Prostate gland (tissue), 2 donors: ENCODE measurements at regions not wholly inside any gene's neighbourhood (a gene's known extent, or its start where the extent isn't known, plus 50 kb on each side); places are given as distances from the start of the nearest gene placed in this dataset.

Source experiments
- DNase-seq: peaks from one replicate; pipeline ENCODE4 v3.0.0-alpha.2; 2019; ENCODE audit warnings: low spot score
- H3K27ac ChIP-seq, 2 donors: fragments of 200-600 bp; sonication (generic); 2 replicates each; pipeline ENCODE4 v1.5.1; 2017 to 2019
- H3K27me3 ChIP-seq: fragments of 200-600 bp; sonication (generic); replicated peaks from 2 replicates; pipeline ENCODE4 v1.5.1; 2019; ENCODE audit not compliant: insufficient read depth
- H3K36me3 ChIP-seq, 2 donors: fragments of 200-600 bp; sonication (generic); 1 replicate in 1 of 2; 2 replicates in 1 of 2; pipeline versions ENCODE4 v1.5.1 to v1.8.1; 2017 to 2019
- H3K4me1 ChIP-seq: fragments of 200-600 bp; sonication (generic); replicated peaks from 2 replicates; pipeline ENCODE4 v1.5.1; 2019
- H3K4me3 ChIP-seq, 2 donors: fragments of 200-600 bp; sonication (generic); 2 replicates each; pipeline ENCODE4 v1.5.1; 2017 to 2019
- H3K9me3 ChIP-seq: fragments of 200-600 bp; sonication (generic); 2 replicates; pipeline ENCODE4 v1.5.1; 2017
- CTCF ChIP-seq, 4 experiments: fragments of 200-600 bp in 2 of 4; fragments of 450-650 bp in 2 of 4; sonication (generic) in 2 of 4; IDR thresholded peaks; 1 replicate in 3 of 4; 2 replicates in 1 of 4; pipeline ENCODE4 v1.5.1; 2016 to 2019; ENCODE audit warnings: antibody characterized with exemption in 4 of 4, mild to moderate bottlenecking in 2 of 4, moderate library complexity in 2 of 4
- POLR2A ChIP-seq: fragments of 450-650 bp; IDR thresholded peaks from one replicate; pipeline ENCODE4 v1.6.1; 2016; ENCODE audit warnings: antibody characterized with exemption, mild to moderate bottlenecking
- POLR2AphosphoS5 ChIP-seq: sonication (generic); formaldehyde crosslinking; IDR thresholded peaks from one replicate; pipeline ENCODE4 v1.6.1; 2017; ENCODE audit warnings: antibody characterized with exemption
- WGBS: methylation state at CpG from one replicate; pipeline ENCODE4 v1.1.5; 2018; 5-methylcytosine and 5-hydroxymethylcytosine counted together
- intact Hi-C: fragments of 100-400 bp; cut with DNase I; formaldehyde crosslinking; loops from one replicate; pipeline ENCODE4 v1.14.2; 2022

GRCh38 chr3:163745204-163745603 lies 1333.1 kb downstream of the SI start:
- 73% methylated on average over 2 of the region's 2 CpGs for WGBS
- no peak overlapping the region for H3K27ac ChIP-seq

GRCh38 chr3:163735394-163735793 lies 1342.9 kb downstream of the SI start:
- no peaks in the 10 kb centered on the region for H3K36me3 ChIP-seq
- H3K27me3 ChIP-seq = no peaks in the 10 kb centered on the region
- TF ChIP-seq CTCF (IDR thresholded peaks at IDR 0.05) (no peak), POLR2AphosphoS5 (no peak), POLR2A (no peak)
- no peaks in the 10 kb centered on the region for H3K9me3 ChIP-seq
- no peaks in the 10 kb centered on the region for H3K4me1 ChIP-seq
- no peak for DNase-seq
- no peak overlapping the region for H3K27ac ChIP-seq
- intact Hi-C loops = no loop called here
- 90% methylated on average over 1 of the region's 1 CpG for WGBS
- H3K4me3 ChIP-seq = no peak overlapping the region

More at GRCh38 chr3:163745204-163745603, 1333.1 kb downstream of the SI start:
- H3K4me3 ChIP-seq = no peak overlapping the region
- TF ChIP-seq POLR2AphosphoS5 (no peak), POLR2A (no peak), CTCF (IDR thresholded peaks at IDR 0.05) (no peak)
- H3K36me3 ChIP-seq = no peaks in the 10 kb centered on the region
- no peak for DNase-seq
- H3K27me3 ChIP-seq = no peaks in the 10 kb centered on the region
- H3K4me1 ChIP-seq = no peaks in the 10 kb centered on the region
- intact Hi-C loops = no loop called here
- no peaks in the 10 kb centered on the region for H3K9me3 ChIP-seq

- no peaks in the 10 kb centered on the region for H3K27me3 ChIP-seq
- DNase-seq = no peak
- 88% methylated on average over 2 of the region's 2 CpGs for WGBS
- no peak for TF ChIP-seq POLR2A
- no peak for TF ChIP-seq POLR2AphosphoS5
- no peak for TF ChIP-seq CTCF (IDR thresholded peaks at IDR 0.05)
- no peak overlapping the region for H3K27ac ChIP-seq
- H3K4me1 ChIP-seq = no peaks in the 10 kb centered on the region
- H3K36me3 ChIP-seq = no peaks in the 10 kb centered on the region
- no peaks in the 10 kb centered on the region for H3K9me3 ChIP-seq
- intact Hi-C loops = no loop called here
- no peak overlapping the region for H3K4me3 ChIP-seq
Observed at GRCh38 chr3:163730684-163731083, 1347.6 kb downstream of the SI start.

- TF ChIP-seq POLR2A (no peak), CTCF (IDR thresholded peaks at IDR 0.05) (no peak), POLR2AphosphoS5 (no peak)
- H3K27me3 ChIP-seq = no peaks in the 10 kb centered on the region
- DNase-seq = no peak
- H3K4me1 ChIP-seq = no peaks in the 10 kb centered on the region
- H3K27ac ChIP-seq = no peak overlapping the region
- H3K36me3 ChIP-seq = no peaks in the 10 kb centered on the region
- H3K9me3 ChIP-seq = no peaks in the 10 kb centered on the region
- intact Hi-C loops = no loop called here
- 61% methylated on average over 2 of the region's 2 CpGs for WGBS
- no peak overlapping the region for H3K4me3 ChIP-seq
Observed at GRCh38 chr3:163726125-163726524, 1352.2 kb downstream of the SI start.

GRCh38 chr3:163722405-163722804 lies 1355.9 kb downstream of the SI start:
- intact Hi-C loops = no loop called here
- H3K4me1 ChIP-seq = no peaks in the 10 kb centered on the region
- whole genome bisulfite sequencing = 94% methylated on average over 2 of the region's 2 CpGs
- DNase-seq = no peak
- H3K27ac ChIP-seq = no peak overlapping the region
- no peaks in the 10 kb centered on the region for H3K9me3 ChIP-seq
- H3K27me3 ChIP-seq = no peaks in the 10 kb centered on the region
- no peaks in the 10 kb centered on the region for H3K36me3 ChIP-seq
- TF ChIP-seq POLR2A = no peak
- no peak overlapping the region for H3K4me3 ChIP-seq
